Calu3 (cell line): ENCODE measurements at regions not wholly inside any gene's neighbourhood (a gene's known extent, or its start where the extent isn't known, plus 50 kb on each side); places are given as distances from the start of the nearest gene placed in this dataset.

Source experiments
- BruUV-seq: library from RNA; stranded (reverse); fragments of 400-500 nt; replicated peaks from 2 replicates; lab custom pipeline; 2021; lab: Mats Ljungman, UMichigan
- CTCF ChIA-PET: fragments of 300-600 bp; sonication (Branson Sonifier 250); formaldehyde crosslinking; loops from one replicate; lab custom pipeline; 2022; ENCODE audit warnings: antibody characterized with exemption; lab: Charles Lee
- DNase-seq: peaks from one replicate; pipeline ENCODE4 v3.0.0; 2022
- H3K27ac Mint-ChIP-seq: one replicate; pipeline ENCODE4 v1.8.0; 2022; ENCODE audit warnings: mixed read lengths; ENCODE audit not compliant: unreplicated experiment
- H3K27me3 Mint-ChIP-seq: one replicate; pipeline ENCODE4 v1.8.0; 2022; ENCODE audit warnings: mixed read lengths; ENCODE audit not compliant: unreplicated experiment
- H3K36me3 Mint-ChIP-seq: one replicate; pipeline ENCODE4 v1.8.0; 2022; ENCODE audit warnings: mild to moderate bottlenecking, moderate library complexity, mixed read lengths; ENCODE audit not compliant: insufficient read depth, unreplicated experiment
- H3K4me1 Mint-ChIP-seq: one replicate; pipeline ENCODE4 v1.8.0; 2022; ENCODE audit warnings: mild to moderate bottlenecking, low read depth, mixed read lengths; ENCODE audit not compliant: unreplicated experiment
- H3K4me3 Mint-ChIP-seq: one replicate; pipeline ENCODE4 v1.8.0; 2022; ENCODE audit warnings: mild to moderate bottlenecking, low read depth, moderate library complexity, mixed read lengths; ENCODE audit not compliant: unreplicated experiment
- H3K9me3 Mint-ChIP-seq: one replicate; pipeline ENCODE4 v1.8.0; 2022; ENCODE audit warnings: low read depth, mixed read lengths; ENCODE audit not compliant: unreplicated experiment
- intact Hi-C: fragments of 100-400 bp; cut with micrococcal nuclease; formaldehyde crosslinking; loops from one replicate; pipeline ENCODE4 v1.10.0; 2022; ENCODE audit not compliant: unreplicated experiment
- TF ChIP-seq, protein P1 (sequence below): fragments of 200-600 bp; IDR thresholded peaks from one replicate; pipeline ENCODE4 v1.8.0; 2022; ENCODE audit warnings: antibody characterized with exemption; ENCODE audit not compliant: unreplicated experiment

DNA sequence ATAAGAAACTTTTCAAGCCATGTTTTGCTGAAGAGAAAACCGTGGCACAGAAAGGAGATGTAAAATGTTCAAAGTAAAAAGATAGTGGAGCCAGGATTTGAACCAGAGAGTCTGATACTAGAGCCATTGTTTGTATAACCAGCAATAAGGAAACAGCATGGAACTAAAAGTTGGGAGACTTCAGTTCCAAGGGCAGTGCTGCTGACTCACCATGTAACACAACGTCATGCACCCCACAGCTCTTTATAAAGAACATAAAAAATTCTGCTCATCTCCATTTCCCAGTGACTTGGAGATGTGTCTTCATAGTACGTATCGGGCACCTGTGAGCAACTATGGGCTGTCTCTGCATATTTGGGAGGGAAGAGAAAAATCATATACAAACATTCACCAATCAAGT lies 353.0 kb upstream of the PIK3C3 start:
- no peak for DNase-seq
- TF ChIP-seq, protein P1, sequence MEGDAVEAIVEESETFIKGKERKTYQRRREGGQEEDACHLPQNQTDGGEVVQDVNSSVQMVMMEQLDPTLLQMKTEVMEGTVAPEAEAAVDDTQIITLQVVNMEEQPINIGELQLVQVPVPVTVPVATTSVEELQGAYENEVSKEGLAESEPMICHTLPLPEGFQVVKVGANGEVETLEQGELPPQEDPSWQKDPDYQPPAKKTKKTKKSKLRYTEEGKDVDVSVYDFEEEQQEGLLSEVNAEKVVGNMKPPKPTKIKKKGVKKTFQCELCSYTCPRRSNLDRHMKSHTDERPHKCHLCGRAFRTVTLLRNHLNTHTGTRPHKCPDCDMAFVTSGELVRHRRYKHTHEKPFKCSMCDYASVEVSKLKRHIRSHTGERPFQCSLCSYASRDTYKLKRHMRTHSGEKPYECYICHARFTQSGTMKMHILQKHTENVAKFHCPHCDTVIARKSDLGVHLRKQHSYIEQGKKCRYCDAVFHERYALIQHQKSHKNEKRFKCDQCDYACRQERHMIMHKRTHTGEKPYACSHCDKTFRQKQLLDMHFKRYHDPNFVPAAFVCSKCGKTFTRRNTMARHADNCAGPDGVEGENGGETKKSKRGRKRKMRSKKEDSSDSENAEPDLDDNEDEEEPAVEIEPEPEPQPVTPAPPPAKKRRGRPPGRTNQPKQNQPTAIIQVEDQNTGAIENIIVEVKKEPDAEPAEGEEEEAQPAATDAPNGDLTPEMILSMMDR: no peak
- H3K9me3 Mint-ChIP-seq: peaks cover 6% of the 10 kb centered on the region

GRCh38 chr18:41600693-41601391 lies 354.2 kb upstream of the PIK3C3 start:
- Mint-ChIP-seq H3K36me3 (no peaks in the 10 kb centered on the region), H3K27me3 (no peaks in the 10 kb centered on the region), H3K27ac (no peak overlapping the region), H3K4me1 (no peaks in the 10 kb centered on the region), H3K4me3 (no peak overlapping the region), H3K9me3 (peaks cover 3% of the 10 kb centered on the region)
- no TSS peak for BruUV-seq
- TF ChIP-seq, protein P1: no peak
- DNase-seq: no peak
- intact Hi-C loops: no loop called here
- CTCF ChIA-PET: interaction anchor here (0.6 kb wide), 1 partner anchor 95 kb away, joined by 3 read pairs; no protein-coding TSS in a partner anchor

More for the DNA sequence above, 353.0 kb upstream of the PIK3C3 start:
- Mint-ChIP-seq H3K4me1 (no peaks in the 10 kb centered on the region), H3K27ac (no peak overlapping the region), H3K36me3 (no peaks in the 10 kb centered on the region), H3K4me3 (no peak overlapping the region), H3K27me3 (no peaks in the 10 kb centered on the region)
- CTCF ChIA-PET: no interaction called here
- intact Hi-C loops: no loop called here
- BruUV-seq: no TSS peak

GRCh38 chr18:41599466-41599865 lies 355.6 kb upstream of the PIK3C3 start:
- TF ChIP-seq, protein P1: no peak
- Mint-ChIP-seq H3K4me3 (no peak overlapping the region), H3K27me3 (no peaks in the 10 kb centered on the region), H3K9me3 (peaks cover 5% of the 10 kb centered on the region), H3K36me3 (no peaks in the 10 kb centered on the region), H3K4me1 (no peaks in the 10 kb centered on the region), H3K27ac (no peak overlapping the region)
- intact Hi-C loops: no loop called here
- BruUV-seq: no TSS peak
- DNase-seq: no peak
- CTCF ChIA-PET: no interaction called here

DNA sequence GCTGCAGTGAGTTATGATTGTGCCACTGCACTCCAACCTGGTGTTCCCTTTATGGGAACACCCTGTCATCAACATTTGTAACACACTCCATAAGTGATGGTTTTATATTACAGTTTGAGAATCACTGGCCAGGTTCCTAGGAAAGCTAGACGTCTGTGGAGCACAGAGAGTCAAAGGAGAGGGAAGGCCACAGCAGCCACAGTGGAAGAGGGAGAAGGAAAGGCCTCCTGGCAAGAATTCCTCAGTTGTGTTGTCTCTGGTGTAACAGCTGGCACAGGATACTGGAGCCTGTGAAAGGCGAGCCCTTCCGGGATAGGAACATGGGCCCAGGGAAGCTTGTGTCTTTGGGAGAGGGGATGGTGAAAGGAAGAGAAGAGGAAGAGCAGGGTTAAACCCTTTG lies 360.5 kb upstream of the PIK3C3 start:
- H3K27ac Mint-ChIP-seq: no peak overlapping the region
- no peaks in the 10 kb centered on the region for H3K36me3 Mint-ChIP-seq
- intact Hi-C loops: no loop called here
- TF ChIP-seq, protein P1: no peak
- CTCF ChIA-PET: no interaction called here
- H3K4me1 Mint-ChIP-seq: no peaks in the 10 kb centered on the region
- no peak for DNase-seq
- H3K9me3 Mint-ChIP-seq: peaks cover 2% of the 10 kb centered on the region
- no peaks in the 10 kb centered on the region for H3K27me3 Mint-ChIP-seq
- H3K4me3 Mint-ChIP-seq: no peak overlapping the region
- BruUV-seq: no TSS peak
